Duodenal mucosa (tissue), 2 donors: ENCODE measurements at regions not wholly inside any gene's neighbourhood (a gene's known extent, or its start where the extent isn't known, plus 50 kb on each side); places are given as distances from the start of the nearest gene placed in this dataset.

Source experiments
- H3K27ac ChIP-seq: one replicate; pipeline ENCODE4 v1.7.0; 2013; ENCODE audit warnings: low read depth, low read length
- H3K27me3 ChIP-seq, 2 donors: one replicate each; pipeline ENCODE4 v1.7.0; 2013; ENCODE audit warnings: low read length in 2 of 2, control low read depth in 1 of 2; ENCODE audit not compliant: insufficient read depth in 2 of 2, control insufficient read depth in 1 of 2
- H3K36me3 ChIP-seq, 2 donors: one replicate each; pipeline ENCODE4 v1.7.0; 2013; ENCODE audit warnings: low read length in 2 of 2, control low read depth in 1 of 2; ENCODE audit not compliant: insufficient read depth in 2 of 2, control insufficient read depth in 1 of 2
- H3K4me1 ChIP-seq, 2 donors: one replicate each; pipeline ENCODE4 v1.7.0; 2013; ENCODE audit warnings: low read length in 2 of 2, control low read depth in 1 of 2; ENCODE audit not compliant: insufficient read depth in 2 of 2, control insufficient read depth in 1 of 2
- H3K4me3 ChIP-seq, 2 donors: one replicate each; pipeline ENCODE4 v1.7.0; 2013; ENCODE audit warnings: low read length in 2 of 2, low read depth in 1 of 2
- H3K9ac ChIP-seq, 2 donors: one replicate each; pipeline ENCODE4 v1.7.0; 2013; ENCODE audit warnings: low read length in 2 of 2, low read depth in 1 of 2
- H3K9me3 ChIP-seq, 2 donors: one replicate each; pipeline ENCODE4 v1.7.0; 2013; ENCODE audit warnings: low read length in 2 of 2, control low read depth in 1 of 2; ENCODE audit not compliant: control insufficient read depth in 1 of 2

DNA sequence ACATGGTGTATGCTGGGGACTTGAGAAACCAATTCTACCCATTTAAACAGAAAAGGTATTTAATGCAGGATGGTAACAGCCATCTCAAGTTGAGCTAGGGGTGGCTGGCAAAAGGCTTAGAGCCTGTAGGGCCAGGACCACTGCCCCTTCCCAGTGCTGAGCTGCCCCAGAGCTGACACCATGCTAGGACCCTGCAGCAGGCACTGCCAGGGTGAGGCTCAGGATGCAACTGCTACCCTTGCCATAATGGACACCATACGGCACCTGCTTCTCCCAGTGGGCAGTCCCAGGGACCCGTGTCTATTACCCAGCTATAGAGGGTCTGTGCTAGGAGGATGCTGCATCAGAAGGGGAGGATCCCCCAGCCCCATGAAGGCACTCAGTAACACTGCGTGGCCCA lies 160.7 kb upstream of the ADCY1 start:
- Histone ChIP-seq H3K4me1 (no peaks in the 10 kb centered on the region), H3K36me3 (no peaks in the 10 kb centered on the region), H3K9ac (no peak overlapping the region), H3K27me3 (no peaks in the 10 kb centered on the region), H3K27ac (no peak overlapping the region), H3K4me3 (no peak overlapping the region), H3K9me3 (peaks cover 0 to 3% of the 10 kb centered on the region in 2 donors)

DNA sequence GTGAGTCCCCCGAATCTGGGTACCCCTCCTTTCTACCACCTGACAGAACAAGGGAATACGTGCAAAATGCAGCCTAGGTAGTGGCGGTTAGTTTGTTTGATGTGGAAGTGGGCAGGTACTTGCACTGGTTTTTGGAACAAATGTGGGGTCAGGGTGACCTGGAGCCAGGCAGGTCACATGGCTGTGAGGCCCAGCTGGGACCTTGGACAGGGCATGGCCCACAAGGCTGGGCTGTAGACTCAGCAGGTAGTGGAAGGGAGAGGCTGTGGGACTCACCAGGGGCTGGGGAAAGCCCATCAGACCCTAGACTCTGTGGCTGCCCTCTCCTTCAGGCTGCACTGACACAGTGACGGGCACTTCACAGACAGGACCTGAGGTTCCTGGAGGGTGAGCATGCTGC lies 159.9 kb upstream of the ADCY1 start:
- Histone ChIP-seq H3K4me3 (no peak overlapping the region), H3K9me3 (peaks cover 0 to 3% of the 10 kb centered on the region in 2 donors), H3K4me1 (no peaks in the 10 kb centered on the region), H3K27ac (no peak overlapping the region), H3K36me3 (no peaks in the 10 kb centered on the region), H3K9ac (no peak overlapping the region), H3K27me3 (no peaks in the 10 kb centered on the region)

DNA sequence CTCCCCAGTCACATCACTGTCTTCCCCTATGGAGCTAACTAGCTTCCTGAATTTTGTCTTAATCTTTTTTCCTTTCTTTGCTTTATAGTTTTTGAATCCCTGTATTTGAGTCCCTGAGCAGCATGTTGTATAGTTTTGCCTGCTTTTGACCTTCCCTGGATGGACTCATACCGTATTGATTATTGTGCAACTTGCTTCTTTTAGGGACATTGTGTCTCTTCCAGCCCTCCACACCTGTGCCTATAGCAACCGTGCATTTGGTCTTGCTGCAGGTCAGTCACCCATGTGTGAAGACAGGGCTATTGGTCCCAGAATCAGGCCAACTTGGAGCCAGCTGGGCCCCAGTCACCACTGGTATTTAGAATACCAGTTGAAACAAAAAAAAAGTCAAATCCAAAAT lies 158.9 kb upstream of the ADCY1 start:
- Histone ChIP-seq H3K36me3 (no peaks in the 10 kb centered on the region), H3K4me3 (no peak overlapping the region), H3K9ac (no peak overlapping the region), H3K9me3 (peaks cover 0 to 3% of the 10 kb centered on the region in 2 donors), H3K27ac (no peak overlapping the region), H3K4me1 (no peaks in the 10 kb centered on the region), H3K27me3 (no peaks in the 10 kb centered on the region)

DNA sequence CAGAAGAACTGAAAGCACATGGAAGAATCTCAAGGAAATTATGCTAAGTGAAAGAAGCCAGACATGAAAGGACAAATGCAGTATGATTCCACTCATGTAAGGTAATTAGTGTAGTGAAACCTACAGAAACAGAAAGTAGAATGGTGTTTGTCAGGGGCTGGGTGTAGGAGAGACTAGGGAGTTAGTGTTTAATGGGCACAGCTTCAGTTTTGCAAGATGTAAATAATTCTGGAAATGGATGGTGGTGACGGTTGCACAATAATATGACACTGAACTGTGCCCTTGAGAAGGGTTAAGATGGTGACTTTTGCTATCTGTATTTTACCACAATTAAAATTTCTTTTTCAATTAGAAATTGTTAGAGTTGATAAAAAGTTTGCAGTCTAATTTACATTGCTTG lies 157.3 kb upstream of the ADCY1 start:
- no peak overlapping the region for H3K4me3 ChIP-seq
- no peaks in the 10 kb centered on the region for H3K4me1 ChIP-seq
- no peaks in the 10 kb centered on the region for H3K36me3 ChIP-seq
- H3K27me3 ChIP-seq, result no peaks in the 10 kb centered on the region
- H3K27ac ChIP-seq, result no peak overlapping the region
- no peak overlapping the region for H3K9ac ChIP-seq
- no peaks in the 10 kb centered on the region for H3K9me3 ChIP-seq

DNA sequence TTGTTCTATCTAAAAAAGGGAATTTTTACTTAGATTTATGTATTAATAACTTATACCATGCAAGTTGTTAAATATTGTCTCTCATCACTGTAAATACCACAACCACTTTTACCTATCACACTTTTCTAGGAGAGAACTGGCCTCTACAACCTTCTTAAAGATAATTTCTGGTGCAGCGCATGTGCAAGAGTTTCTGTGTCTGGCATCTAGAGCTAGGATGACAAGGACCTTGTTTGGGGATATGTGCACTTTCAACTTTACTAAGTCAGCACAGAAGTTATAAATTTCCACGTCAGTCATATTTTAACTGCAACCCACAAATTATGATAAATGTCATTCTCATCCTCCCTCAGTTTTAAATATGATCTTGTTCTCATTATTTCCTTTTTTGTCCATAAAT lies 156.9 kb upstream of the ADCY1 start:
- Histone ChIP-seq H3K4me1 (no peaks in the 10 kb centered on the region), H3K9ac (no peak overlapping the region), H3K4me3 (no peak overlapping the region), H3K36me3 (no peaks in the 10 kb centered on the region), H3K27ac (no peak overlapping the region), H3K27me3 (no peaks in the 10 kb centered on the region), H3K9me3 (no peaks in the 10 kb centered on the region)

DNA sequence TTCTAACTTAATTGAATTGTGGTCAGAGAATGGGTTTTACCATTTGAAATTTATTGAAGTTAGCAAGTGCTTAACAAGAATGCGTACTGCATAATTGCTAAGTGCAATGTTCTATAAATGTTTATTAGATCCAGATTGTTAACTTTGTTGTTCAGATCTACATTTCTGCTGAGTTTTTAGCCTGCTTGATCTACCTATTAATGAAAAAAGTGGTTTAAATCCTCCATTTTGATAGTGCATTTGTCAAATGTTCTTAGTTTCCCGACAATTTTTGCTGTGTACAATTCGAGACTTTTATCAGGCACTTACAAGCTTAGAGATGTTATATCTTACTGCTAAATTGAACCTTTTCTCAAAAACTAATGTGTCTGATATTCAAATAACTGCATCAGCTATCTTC lies 156.4 kb upstream of the ADCY1 start:
- H3K4me3 ChIP-seq, result no peak overlapping the region
- no peak overlapping the region for H3K27ac ChIP-seq
- no peaks in the 10 kb centered on the region for H3K9me3 ChIP-seq
- H3K27me3 ChIP-seq, result no peaks in the 10 kb centered on the region
- no peak overlapping the region for H3K9ac ChIP-seq
- H3K36me3 ChIP-seq, result no peaks in the 10 kb centered on the region
- no peaks in the 10 kb centered on the region for H3K4me1 ChIP-seq

DNA sequence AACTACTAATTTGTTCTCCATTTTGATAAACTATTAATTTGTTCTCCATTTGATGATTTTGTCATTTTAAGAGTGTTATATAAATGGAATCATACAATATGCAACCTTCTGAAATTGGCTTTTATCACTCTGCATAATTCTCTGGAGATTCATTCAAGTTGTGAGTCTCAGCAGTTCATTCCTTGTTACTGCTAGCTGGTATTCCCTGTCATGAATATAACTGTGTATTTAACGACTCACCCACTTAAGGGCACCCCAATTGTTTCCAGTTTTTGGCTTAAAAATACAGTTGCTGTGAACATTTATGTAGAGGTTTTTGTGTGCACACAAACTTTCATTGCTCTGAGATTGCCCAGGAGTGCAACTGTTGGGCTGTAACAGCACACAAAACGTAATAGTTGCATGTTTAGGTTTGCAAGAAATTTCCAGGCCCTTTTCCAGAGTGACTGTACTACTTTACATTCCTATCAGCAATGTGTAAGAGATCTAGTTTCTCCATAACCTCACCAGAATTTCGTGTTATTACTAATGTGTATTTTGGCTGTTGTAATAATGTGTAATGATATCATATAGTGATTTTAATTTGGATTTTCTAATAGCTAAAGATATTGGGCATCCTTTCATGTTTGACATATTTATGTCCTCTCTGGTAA lies 153.2 kb upstream of the ADCY1 start:
- Histone ChIP-seq H3K9me3 (no peaks in the 10 kb centered on the region), H3K27ac (no peak overlapping the region), H3K4me1 (no peaks in the 10 kb centered on the region), H3K4me3 (no peak overlapping the region), H3K9ac (no peak overlapping the region), H3K27me3 (no peaks in the 10 kb centered on the region), H3K36me3 (no peaks in the 10 kb centered on the region)

DNA sequence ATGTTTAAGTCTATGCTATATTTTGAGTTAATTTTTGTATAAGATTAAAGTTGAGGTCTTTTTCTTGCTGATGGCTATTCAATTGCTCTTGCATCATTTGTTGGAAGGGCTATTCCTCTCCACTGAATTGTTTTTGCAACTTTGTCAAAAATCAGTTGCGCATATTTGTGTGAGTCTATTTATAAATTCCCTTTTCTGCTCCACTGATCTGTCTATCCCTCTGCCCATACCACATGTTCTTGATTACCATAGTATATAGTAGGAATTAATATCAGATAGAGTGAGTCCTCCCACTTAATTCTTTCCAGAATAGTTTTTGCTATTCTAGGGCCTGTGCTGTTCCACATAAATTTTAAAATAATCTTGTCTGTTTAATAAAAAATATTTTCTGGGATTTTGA lies 152.4 kb upstream of the ADCY1 start:
- no peak overlapping the region for H3K4me3 ChIP-seq
- H3K4me1 ChIP-seq, result no peaks in the 10 kb centered on the region
- H3K27me3 ChIP-seq, result no peaks in the 10 kb centered on the region
- H3K9ac ChIP-seq, result no peak overlapping the region
- no peak overlapping the region for H3K27ac ChIP-seq
- H3K36me3 ChIP-seq, result no peaks in the 10 kb centered on the region
- no peaks in the 10 kb centered on the region for H3K9me3 ChIP-seq

DNA sequence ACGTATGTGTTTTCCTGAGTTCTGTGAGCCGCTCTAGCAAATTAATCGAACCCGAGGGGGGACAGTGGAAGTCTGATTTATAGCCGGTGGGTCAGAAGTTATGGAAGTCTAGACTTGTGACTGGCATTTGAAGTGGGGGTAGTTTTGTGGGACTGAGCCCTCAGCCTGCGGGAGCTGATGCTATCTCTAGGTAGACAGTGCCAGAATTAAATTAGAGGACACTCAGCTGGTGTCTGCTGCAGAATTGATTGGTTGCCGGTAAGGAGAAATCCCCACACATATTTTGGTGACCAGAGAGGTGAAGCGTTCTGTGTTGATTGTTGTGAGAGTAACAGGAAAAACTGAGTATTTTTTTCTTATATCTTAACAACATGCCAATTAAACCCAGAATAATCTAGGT lies 143.8 kb upstream of the ADCY1 start:
- no peaks in the 10 kb centered on the region for H3K36me3 ChIP-seq
- no peak overlapping the region for H3K27ac ChIP-seq
- no peaks in the 10 kb centered on the region for H3K9me3 ChIP-seq
- no peaks in the 10 kb centered on the region for H3K27me3 ChIP-seq
- no peak overlapping the region for H3K4me3 ChIP-seq
- H3K9ac ChIP-seq, result no peak overlapping the region
- no peaks in the 10 kb centered on the region for H3K4me1 ChIP-seq

DNA sequence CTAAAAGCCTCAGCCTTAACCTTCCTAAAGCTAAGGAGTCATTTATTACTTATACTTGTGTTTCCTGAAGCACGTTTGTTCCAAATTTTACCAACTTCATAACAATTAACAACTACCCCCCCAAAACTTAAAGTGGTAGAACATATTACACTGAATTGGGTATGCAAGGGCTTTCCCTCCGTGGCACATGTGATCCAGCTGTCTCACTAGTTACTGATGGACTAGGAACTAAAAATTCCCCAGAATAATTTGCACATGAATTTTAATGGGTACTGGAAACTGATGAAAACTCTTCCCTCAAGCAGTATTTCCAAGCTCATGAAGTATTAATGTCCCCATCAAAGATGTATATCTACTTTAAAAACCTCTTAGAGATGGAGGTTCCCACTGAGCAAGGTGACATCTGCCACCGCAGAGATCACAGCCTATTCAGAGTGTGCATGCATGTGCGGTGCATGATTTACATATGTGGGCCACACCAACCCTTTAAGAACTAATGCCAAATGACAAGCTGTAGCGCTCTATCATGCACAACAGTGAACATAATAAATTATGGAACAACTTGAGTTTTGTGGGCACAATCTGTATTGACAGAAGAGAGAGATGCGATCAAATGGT lies 139.9 kb upstream of the ADCY1 start:
- Histone ChIP-seq H3K27ac (no peak overlapping the region), H3K4me1 (no peaks in the 10 kb centered on the region)

More for the DNA sequence above, 139.9 kb upstream of the ADCY1 start:
- H3K36me3 ChIP-seq, result no peaks in the 10 kb centered on the region
- no peaks in the 10 kb centered on the region for H3K27me3 ChIP-seq
- no peak overlapping the region for H3K4me3 ChIP-seq
- H3K9ac ChIP-seq, result no peak overlapping the region
- no peaks in the 10 kb centered on the region for H3K9me3 ChIP-seq
